ENCODE measurements at regions not wholly inside any gene's neighbourhood (a gene's known extent, or its start where the extent isn't known, plus 50 kb on each side); places are given as distances from the start of the nearest gene placed in this dataset.

DNA sequence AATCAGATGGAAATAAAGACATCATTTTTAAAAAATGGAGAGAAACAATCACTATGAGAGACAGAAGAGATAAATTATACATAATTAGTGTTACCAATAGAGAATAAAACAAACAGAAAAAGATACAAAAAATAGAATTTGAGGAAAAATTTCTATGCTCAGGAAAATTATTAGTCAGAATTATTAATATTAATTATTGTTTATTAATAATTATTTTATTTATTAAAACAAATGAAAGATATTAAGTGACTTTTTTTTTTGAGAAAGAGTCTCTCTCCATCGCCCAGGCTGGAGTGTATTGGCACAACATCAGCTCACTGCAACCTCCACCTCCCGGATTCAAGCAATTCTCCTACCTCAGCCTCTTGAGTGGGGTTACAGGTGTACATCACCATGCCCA, 299.8 kb upstream of the NR5A2 start:
- TF ChIP-seq, protein P1, sequence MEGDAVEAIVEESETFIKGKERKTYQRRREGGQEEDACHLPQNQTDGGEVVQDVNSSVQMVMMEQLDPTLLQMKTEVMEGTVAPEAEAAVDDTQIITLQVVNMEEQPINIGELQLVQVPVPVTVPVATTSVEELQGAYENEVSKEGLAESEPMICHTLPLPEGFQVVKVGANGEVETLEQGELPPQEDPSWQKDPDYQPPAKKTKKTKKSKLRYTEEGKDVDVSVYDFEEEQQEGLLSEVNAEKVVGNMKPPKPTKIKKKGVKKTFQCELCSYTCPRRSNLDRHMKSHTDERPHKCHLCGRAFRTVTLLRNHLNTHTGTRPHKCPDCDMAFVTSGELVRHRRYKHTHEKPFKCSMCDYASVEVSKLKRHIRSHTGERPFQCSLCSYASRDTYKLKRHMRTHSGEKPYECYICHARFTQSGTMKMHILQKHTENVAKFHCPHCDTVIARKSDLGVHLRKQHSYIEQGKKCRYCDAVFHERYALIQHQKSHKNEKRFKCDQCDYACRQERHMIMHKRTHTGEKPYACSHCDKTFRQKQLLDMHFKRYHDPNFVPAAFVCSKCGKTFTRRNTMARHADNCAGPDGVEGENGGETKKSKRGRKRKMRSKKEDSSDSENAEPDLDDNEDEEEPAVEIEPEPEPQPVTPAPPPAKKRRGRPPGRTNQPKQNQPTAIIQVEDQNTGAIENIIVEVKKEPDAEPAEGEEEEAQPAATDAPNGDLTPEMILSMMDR (IDR thresholded peaks at IDR 0.05; ENCODE audit: insufficient read depth, low read length, poor library complexity, severe bottlenecking), result no peak
- TF ChIP-seq EZH2phosphoT487 (conservative IDR thresholded peaks at IDR 0.05; ENCODE audit: low read length), result no peak
